Fibroblast of mammary gland (primary cell): ENCODE measurements at regions not wholly inside any gene's neighbourhood (a gene's known extent, or its start where the extent isn't known, plus 50 kb on each side); places are given as distances from the start of the nearest gene placed in this dataset.

Experiments
- DNase-seq: peaks from one replicate; pipeline ENCODE4 v3.0.0-alpha.2; 2010; ENCODE audit warnings: low read depth
- H3K4me3 ChIP-seq: 2 replicates; pipeline ENCODE4 v1.5.1; 2011; ENCODE audit warnings: low read depth, mild to moderate bottlenecking, low read length, moderate library complexity; ENCODE audit not compliant: control insufficient read depth
- TF ChIP-seq, protein P1 (sequence below): conservative IDR thresholded peaks from 2 replicates; pipeline ENCODE4 v1.5.1; 2011; ENCODE audit warnings: low read depth, low read length, inconsistent platforms; ENCODE audit not compliant: control insufficient read depth, insufficient read depth

DNA sequence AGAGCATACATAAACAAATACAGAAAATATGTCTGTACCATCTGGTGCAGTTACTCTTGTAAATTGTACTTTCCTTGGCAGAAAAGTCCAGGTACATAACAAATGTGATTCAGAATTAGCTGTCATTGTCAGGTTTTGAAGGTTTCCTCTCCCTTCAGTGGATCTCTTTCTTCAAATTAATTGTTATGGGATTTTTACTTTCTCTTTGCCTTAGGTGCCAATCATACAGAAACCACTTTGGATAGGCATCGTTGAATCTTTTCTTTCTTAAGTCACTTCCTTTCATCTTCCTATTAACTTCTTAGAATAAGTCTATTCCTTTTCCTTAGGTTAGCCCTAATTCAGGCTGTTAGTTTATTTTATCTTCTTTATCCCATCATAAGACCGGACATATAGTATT, 1992.1 kb upstream of the IGFBP7 start:
- no peak for DNase-seq
- TF ChIP-seq, protein P1, sequence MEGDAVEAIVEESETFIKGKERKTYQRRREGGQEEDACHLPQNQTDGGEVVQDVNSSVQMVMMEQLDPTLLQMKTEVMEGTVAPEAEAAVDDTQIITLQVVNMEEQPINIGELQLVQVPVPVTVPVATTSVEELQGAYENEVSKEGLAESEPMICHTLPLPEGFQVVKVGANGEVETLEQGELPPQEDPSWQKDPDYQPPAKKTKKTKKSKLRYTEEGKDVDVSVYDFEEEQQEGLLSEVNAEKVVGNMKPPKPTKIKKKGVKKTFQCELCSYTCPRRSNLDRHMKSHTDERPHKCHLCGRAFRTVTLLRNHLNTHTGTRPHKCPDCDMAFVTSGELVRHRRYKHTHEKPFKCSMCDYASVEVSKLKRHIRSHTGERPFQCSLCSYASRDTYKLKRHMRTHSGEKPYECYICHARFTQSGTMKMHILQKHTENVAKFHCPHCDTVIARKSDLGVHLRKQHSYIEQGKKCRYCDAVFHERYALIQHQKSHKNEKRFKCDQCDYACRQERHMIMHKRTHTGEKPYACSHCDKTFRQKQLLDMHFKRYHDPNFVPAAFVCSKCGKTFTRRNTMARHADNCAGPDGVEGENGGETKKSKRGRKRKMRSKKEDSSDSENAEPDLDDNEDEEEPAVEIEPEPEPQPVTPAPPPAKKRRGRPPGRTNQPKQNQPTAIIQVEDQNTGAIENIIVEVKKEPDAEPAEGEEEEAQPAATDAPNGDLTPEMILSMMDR = no peak
- H3K4me3 ChIP-seq = no peak overlapping the region

DNA sequence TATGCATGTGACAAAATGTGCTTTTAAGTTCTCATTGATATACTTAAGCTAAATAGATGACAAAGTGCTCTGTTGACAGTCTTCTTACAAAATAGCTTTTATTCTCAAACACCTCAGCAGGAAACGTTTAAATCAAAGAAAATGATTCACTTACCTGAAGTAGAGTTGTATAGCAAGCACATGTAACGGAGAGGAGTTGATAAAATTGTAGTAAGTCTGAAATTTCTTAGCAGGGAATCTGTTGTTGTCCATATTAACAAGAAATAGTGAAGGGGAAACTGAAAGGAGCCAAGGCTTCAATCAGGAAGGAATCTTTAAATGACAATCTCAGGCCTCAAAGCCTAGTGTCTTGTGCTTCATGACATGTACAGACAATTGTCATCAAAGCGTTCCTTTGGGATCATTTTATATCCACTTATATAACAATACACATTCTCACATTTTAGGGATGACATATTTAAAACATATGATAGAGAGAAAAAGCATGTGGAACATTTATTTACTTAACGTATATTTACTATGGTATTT, 2010.2 kb upstream of the IGFBP7 start:
- no peak overlapping the region for H3K4me3 ChIP-seq
- TF ChIP-seq, protein P1 = no peak
- DNase-seq = no peak

DNA sequence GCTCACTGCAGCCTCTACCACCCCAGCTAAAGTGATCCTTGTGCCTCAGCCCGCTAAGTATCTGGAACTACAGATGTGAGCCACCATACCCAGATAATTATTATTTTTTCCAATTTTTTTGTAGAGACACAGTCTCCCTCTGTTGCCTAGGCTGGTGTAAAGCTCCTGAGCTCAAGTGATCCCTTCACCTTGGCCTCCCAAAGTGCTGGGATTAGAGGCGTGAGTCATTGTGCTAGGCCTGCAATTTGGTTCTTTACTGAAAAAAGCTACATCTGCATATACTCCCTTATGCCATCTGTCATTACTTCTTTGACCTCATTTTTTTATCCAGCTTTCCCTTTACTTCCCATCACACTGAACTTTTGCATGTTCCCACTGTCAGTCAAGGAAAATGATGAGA, 2012.4 kb upstream of the IGFBP7 start:
- no peak overlapping the region for H3K4me3 ChIP-seq
- TF ChIP-seq, protein P1 = no peak
- DNase-seq = no peak

DNA sequence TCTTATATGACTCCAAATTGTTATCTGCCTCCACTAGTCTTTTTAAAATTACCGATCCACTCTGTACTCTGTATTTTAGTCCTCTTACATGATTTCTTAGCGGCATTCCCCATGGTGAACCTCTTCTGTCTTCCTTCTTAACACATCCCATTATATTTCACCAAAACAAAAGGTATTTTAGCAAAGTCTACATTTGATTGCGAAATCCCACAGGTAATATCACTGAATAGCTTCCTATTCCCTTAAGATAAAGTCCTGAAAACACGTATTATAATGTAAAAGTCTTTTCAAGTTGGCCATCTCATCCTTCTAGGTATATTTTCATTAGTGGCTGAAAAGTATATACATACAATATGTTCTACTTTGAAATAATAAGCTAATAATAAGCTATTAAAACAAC, 2016.0 kb upstream of the IGFBP7 start:
- DNase-seq = no peak
- TF ChIP-seq, protein P1 = no peak
- no peak overlapping the region for H3K4me3 ChIP-seq

DNA sequence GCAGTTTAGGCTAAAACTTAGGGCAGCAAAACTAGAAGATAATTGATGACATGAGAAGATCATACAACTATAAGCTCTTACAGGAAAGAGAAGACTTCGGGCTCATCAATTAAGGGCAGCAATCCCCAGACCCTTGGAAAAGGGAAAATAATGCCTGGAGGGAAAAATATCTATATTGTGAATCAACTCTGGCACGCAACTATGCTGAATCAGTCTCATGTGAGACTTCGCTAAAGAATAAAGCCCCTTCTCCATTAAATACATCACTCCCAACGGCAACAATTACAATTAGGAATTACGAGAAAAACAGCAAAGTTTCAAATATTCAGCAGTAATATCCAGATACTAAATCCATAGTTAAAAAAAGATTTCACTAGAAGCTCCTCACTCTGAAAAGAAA, 2016.8 kb upstream of the IGFBP7 start:
- TF ChIP-seq, protein P1 = no peak
- DNase-seq = no peak

DNA sequence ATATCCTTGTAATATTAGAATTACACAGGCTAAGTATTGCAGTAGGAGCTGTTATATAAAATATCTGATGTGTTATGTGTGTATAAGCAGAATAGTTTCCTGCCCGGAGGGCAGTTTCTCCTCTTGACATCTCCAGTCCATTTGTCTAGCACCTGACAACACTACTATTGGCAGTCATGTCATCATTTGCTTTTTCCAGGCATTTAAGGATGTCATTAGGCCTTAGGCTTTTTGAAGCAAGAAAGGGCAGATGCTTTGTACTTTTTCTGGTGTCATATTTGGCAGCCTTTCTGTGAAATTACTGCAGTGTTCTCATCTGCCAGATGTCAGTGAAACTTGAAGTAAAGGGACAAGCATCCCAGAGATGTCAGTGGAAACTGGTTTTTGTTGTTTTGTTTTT, 2017.6 kb upstream of the IGFBP7 start:
- TF ChIP-seq, protein P1 = no peak
- DNase-seq = no peak
- no peak overlapping the region for H3K4me3 ChIP-seq

More for the DNA sequence above, 2016.8 kb upstream of the IGFBP7 start:
- no peak overlapping the region for H3K4me3 ChIP-seq
